ENCODE measurements at regions not wholly inside any gene's neighbourhood (a gene's known extent, or its start where the extent isn't known, plus 50 kb on each side); places are given as distances from the start of the nearest gene placed in this dataset.

DNA sequence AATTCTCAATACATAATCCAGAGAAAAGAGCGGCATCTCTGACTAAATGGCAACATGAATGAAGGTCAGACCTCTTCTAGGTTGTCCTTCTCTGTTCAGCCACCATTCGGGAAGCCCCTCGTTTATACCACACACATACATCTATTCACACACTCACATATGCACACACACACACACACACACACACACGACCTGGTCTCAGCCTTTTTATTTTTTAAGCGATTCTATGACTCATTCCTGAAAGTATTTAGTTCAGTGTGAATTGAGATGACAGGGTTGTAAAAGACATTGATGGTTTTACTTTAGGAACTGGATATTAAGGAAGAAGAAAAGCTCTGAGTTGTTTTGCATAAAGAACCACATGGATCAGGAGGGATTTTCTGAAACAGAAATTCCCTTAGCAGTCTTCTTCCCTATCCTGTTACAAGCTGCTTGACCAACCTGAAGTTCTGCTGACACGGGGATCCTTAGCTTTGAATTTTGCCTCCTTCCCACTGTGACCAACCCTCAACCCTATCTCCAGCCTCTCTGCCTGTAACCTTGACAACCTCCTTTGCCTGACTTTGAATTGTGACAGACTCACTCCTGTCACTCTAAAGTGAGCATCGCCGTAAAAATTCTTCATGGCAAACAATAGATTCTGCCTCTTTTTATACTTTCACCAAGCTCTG lies 383.1 kb upstream of the ESRRG start:
- TF ChIP-seq, protein P1, sequence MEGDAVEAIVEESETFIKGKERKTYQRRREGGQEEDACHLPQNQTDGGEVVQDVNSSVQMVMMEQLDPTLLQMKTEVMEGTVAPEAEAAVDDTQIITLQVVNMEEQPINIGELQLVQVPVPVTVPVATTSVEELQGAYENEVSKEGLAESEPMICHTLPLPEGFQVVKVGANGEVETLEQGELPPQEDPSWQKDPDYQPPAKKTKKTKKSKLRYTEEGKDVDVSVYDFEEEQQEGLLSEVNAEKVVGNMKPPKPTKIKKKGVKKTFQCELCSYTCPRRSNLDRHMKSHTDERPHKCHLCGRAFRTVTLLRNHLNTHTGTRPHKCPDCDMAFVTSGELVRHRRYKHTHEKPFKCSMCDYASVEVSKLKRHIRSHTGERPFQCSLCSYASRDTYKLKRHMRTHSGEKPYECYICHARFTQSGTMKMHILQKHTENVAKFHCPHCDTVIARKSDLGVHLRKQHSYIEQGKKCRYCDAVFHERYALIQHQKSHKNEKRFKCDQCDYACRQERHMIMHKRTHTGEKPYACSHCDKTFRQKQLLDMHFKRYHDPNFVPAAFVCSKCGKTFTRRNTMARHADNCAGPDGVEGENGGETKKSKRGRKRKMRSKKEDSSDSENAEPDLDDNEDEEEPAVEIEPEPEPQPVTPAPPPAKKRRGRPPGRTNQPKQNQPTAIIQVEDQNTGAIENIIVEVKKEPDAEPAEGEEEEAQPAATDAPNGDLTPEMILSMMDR (conservative IDR thresholded peaks at IDR 0.05; ENCODE audit: low read length), result no peak
- TF ChIP-seq EZH2phosphoT487 (IDR thresholded peaks at IDR 0.05; ENCODE audit: borderline replicate concordance, low read depth, low read length), result no peak

Data from OCI-LY7 (cell line).